B cell (primary cell): ENCODE measurements at regions not wholly inside any gene's neighbourhood (a gene's known extent, or its start where the extent isn't known, plus 50 kb on each side); places are given as distances from the start of the nearest gene placed in this dataset.

Experiments
- CTCF ChIP-seq: fragments of 200-600 bp; IDR thresholded peaks from one replicate; pipeline ENCODE4 v1.8.0; 2022; ENCODE audit warnings: antibody characterized with exemption, mild to moderate bottlenecking
- EZH2 ChIP-seq: IDR thresholded peaks from 2 replicates; pipeline ENCODE4 v1.6.1; 2012; ENCODE audit warnings: borderline replicate concordance, low read depth, mild to moderate bottlenecking, moderate library complexity, low read length; ENCODE audit not compliant: insufficient read depth, poor library complexity, severe bottlenecking

GRCh38 chr5:135680713-135681112 is 101.9 kb upstream of the CXCL14 start:
- TF ChIP-seq EZH2 = no peak
- no peak for TF ChIP-seq CTCF
